GM12878 (cell line): ENCODE measurements at regions not wholly inside any gene's neighbourhood (a gene's known extent, or its start where the extent isn't known, plus 50 kb on each side); places are given as distances from the start of the nearest gene placed in this dataset.

Experiments
- ATAC-seq: fragments of 200-7000 bp; cut with Tn5 transposase; 3 replicates; pipeline ENCODE4 v1.9.1; 2020; ENCODE audit warnings: mild to moderate bottlenecking, moderate library complexity
- BruUV-seq: library from RNA; stranded (reverse); fragments of 400-500 nt; replicated peaks from 2 replicates; lab custom pipeline; 2021; lab: Mats Ljungman, UMichigan
- CTCF ChIA-PET: fragments of 300-600 bp; sonication (Branson Sonifier 250); formaldehyde crosslinking; extraction: SDS; loops from one replicate; lab custom pipeline; 2021; ENCODE audit warnings: inconsistent platforms; lab: Yijun Ruan, JAX
- POLR2A ChIA-PET: fragments of 350-600 bp; formaldehyde crosslinking; extraction: SDS; loops from one replicate; lab custom pipeline; 2021; ENCODE audit warnings: inconsistent platforms; lab: Charles Lee
- RAD21 ChIA-PET: fragments of 300-600 bp; sonication (Branson Sonifier 250); formaldehyde crosslinking; loops from one replicate; lab custom pipeline; 2023; ENCODE audit warnings: antibody characterized with exemption; ENCODE audit not compliant: unreplicated experiment; lab: Charles Lee
- SMC1A ChIA-PET: fragments of 300-600 bp; sonication (Branson Sonifier 250); formaldehyde crosslinking; loops from one replicate; lab custom pipeline; 2023; ENCODE audit not compliant: unreplicated experiment, uncharacterized antibody; lab: Charles Lee
- DNase-seq: peaks from one replicate; pipeline ENCODE4 v3.0.0-alpha.2; 2011; ENCODE audit warnings: low read depth, low spot score
- FAIRE-seq: peaks from 3 replicates; lab custom pipeline; 2011; peaks lifted over from hg19 to GRCh38; lab: Jason Lieb, UNC
- H2AFZ ChIP-seq: 2 replicates; pipeline ENCODE4 v1.6.0; 2011; ENCODE audit warnings: low read depth, low read length, control low read depth; ENCODE audit not compliant: control insufficient read depth
- H3K27ac ChIP-seq: 2 replicates; pipeline ENCODE4 v1.5.1; 2011; ENCODE audit warnings: control low read depth; ENCODE audit not compliant: control insufficient read depth, insufficient read depth
- H3K27me3 ChIP-seq, 2 experiments: replicated peaks in 1 of 2; 2 replicates each; pipeline versions ENCODE4 v1.6.0 to v1.6.1; 2011; ENCODE audit warnings: low read length in 1 of 2; ENCODE audit not compliant: control insufficient read depth in 2 of 2, insufficient read depth in 2 of 2
- H3K36me3 ChIP-seq, 2 experiments: 2 replicates each; pipeline ENCODE4 v1.5.1; 2011; ENCODE audit warnings: low read length in 1 of 2; ENCODE audit not compliant: control insufficient read depth in 2 of 2, insufficient read depth in 2 of 2
- H3K4me1 ChIP-seq: 2 replicates; pipeline ENCODE4 v1.6.1; 2011; ENCODE audit warnings: mild to moderate bottlenecking, low read length, moderate library complexity, mixed read lengths; ENCODE audit not compliant: control insufficient read depth, insufficient read depth
- H3K4me2 ChIP-seq: 2 replicates; pipeline ENCODE4 v1.6.0; 2011; ENCODE audit warnings: control low read depth; ENCODE audit not compliant: control insufficient read depth, insufficient read depth
- H3K4me3 ChIP-seq: fragments of 200-600 bp; sonication (generic); 2 replicates; pipeline ENCODE4 v1.5.1; 2016
- H3K79me2 ChIP-seq: 2 replicates; pipeline ENCODE4 v1.6.0; 2011; ENCODE audit warnings: low read length; ENCODE audit not compliant: control insufficient read depth, insufficient read depth
- H3K9ac ChIP-seq: 2 replicates; pipeline ENCODE4 v1.8.0; 2011; ENCODE audit warnings: low read length, control low read depth, mixed read lengths; ENCODE audit not compliant: control insufficient read depth, insufficient read depth
- H3K9me3 ChIP-seq: replicated peaks from 3 replicates; pipeline ENCODE4 v1.5.1; 2011; ENCODE audit warnings: mild to moderate bottlenecking, low read length; ENCODE audit not compliant: control insufficient read depth, insufficient read depth
- H4K20me1 ChIP-seq: 2 replicates; pipeline ENCODE4 v1.6.0; 2011; ENCODE audit not compliant: control insufficient read depth, insufficient read depth
- ASH2L ChIP-seq: fragments of 300-600, 200-600 bp; sonication (generic); IDR thresholded peaks from 2 replicates; pipeline ENCODE4 v1.6.1; 2017; ENCODE audit warnings: low read depth, mild to moderate bottlenecking, borderline replicate concordance
- BMI1 ChIP-seq: fragments of 450-650 bp; IDR thresholded peaks from 2 replicates; pipeline ENCODE4 v1.6.1; 2016; ENCODE audit warnings: mild to moderate bottlenecking, moderate library complexity, borderline replicate concordance
- CBX5 ChIP-seq: sonication (generic); IDR thresholded peaks from 2 replicates; pipeline ENCODE4 v1.6.1; 2016; ENCODE audit warnings: low read depth, moderate library complexity, mild to moderate bottlenecking, inconsistent platforms
- FOS ChIP-seq: IDR thresholded peaks from 3 replicates; pipeline ENCODE4 v1.6.1; 2011; ENCODE audit warnings: borderline replicate concordance; ENCODE audit not compliant: insufficient read length; ENCODE audit errors: extremely low read depth
- MYB ChIP-seq: fragments of 150-350 bp; IDR thresholded peaks from 2 replicates; pipeline ENCODE4 v1.6.1; 2014; ENCODE audit warnings: mild to moderate bottlenecking, low read depth, low read length, borderline replicate concordance
- NBN ChIP-seq: fragments of 450-650 bp; IDR thresholded peaks from 2 replicates; pipeline ENCODE4 v1.6.1; 2016
- NFXL1 ChIP-seq: fragments of 450-650 bp; IDR thresholded peaks from 2 replicates; pipeline ENCODE4 v1.6.1; 2017; ENCODE audit warnings: antibody characterized with exemption, mild to moderate bottlenecking, borderline replicate concordance
- PML ChIP-seq: IDR thresholded peaks from 2 replicates; pipeline ENCODE4 v1.6.1; 2012; ENCODE audit warnings: low read length, inconsistent platforms
- SREBF2 ChIP-seq: IDR thresholded peaks from 2 replicates; pipeline ENCODE4 v1.6.1; 2012; ENCODE audit warnings: mild to moderate bottlenecking, low read length
- ZNF24 ChIP-seq: fragments of 450-650 bp; IDR thresholded peaks from 2 replicates; pipeline ENCODE4 v1.6.1; 2017; ENCODE audit warnings: antibody characterized with exemption, mild to moderate bottlenecking
- WGBS: methylation state at CpG from one replicate; pipeline ENCODE4 v1.1.6; 2016; ENCODE audit warnings: low lambda C conversion rate; ENCODE audit not compliant: insufficient replicate concordance, insufficient coverage; ENCODE audit errors: missing lambda C conversion rate; 5-methylcytosine and 5-hydroxymethylcytosine counted together
- in situ Hi-C: fragments of 300-500 bp; cut with MboI; formaldehyde crosslinking; loops from 9 replicates; pipeline ENCODE4 v1.14.3; 2018; ENCODE audit warnings: mixed read lengths
- intact Hi-C: fragments of 100-400 bp; cut with micrococcal nuclease; formaldehyde crosslinking; loops from one replicate; pipeline ENCODE4 v1.14.2; 2022; ENCODE audit not compliant: unreplicated experiment
- TF ChIP-seq, protein P1 (sequence below): IDR thresholded peaks from 2 replicates; pipeline ENCODE4 v1.6.1; 2011; ENCODE audit warnings: borderline replicate concordance, low read depth, mild to moderate bottlenecking, moderate library complexity, mixed read lengths, low read length; ENCODE audit not compliant: insufficient read depth; ENCODE audit errors: extremely low read length
- TF ChIP-seq, protein P2 (sequence below): fragments of 450-650 bp; IDR thresholded peaks from 2 replicates; pipeline ENCODE4 v1.6.1; 2018; ENCODE audit warnings: borderline replicate concordance, mild to moderate bottlenecking; ENCODE audit not compliant: partially characterized antibody

DNA sequence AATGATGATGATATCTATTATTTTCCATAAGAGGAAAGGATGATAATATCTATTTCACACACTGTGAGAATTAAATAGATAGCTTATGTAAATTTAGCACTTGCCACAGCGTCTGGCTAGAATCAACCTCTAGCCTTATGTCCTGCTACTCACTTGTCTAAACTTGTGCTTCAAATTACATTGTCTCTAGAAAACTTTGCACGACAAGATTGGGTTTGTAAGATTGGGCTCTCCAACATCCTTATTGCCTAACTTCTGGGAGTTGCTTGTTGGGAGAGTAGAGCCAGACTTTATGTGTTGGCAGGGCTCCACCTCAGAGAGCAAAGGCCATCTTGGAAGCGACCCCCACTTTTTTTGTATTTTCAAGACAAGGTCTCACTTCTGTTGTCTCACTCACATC lies 50.0 kb upstream of the POGK start:
- BruUV-seq = no TSS peak
- no peaks in the 10 kb centered on the region for H3K4me1 ChIP-seq
- 24% methylated on average over 3 of the region's 3 CpGs for WGBS
- H3K79me2 ChIP-seq = no peaks in the 10 kb centered on the region
- DNase-seq = no peak
- no peak overlapping the region for H3K4me2 ChIP-seq
- intact Hi-C loops = no loop called here
- no peak overlapping the region for H3K4me3 ChIP-seq
- H3K27me3 ChIP-seq = no peaks in the 10 kb centered on the region
- ChIA-PET POLR2A (no interaction called here), RAD21 (no interaction called here), SMC1A (no interaction called here)
- H3K9ac ChIP-seq = no peak overlapping the region
- H3K27ac ChIP-seq = no peak overlapping the region
- H2AFZ ChIP-seq = no peak overlapping the region
- TF ChIP-seq NBN (no peak), CBX5 (no peak), BMI1 (no peak), PML (no peak), MYB (no peak), FOS (no peak), SREBF2 (no peak), ASH2L (no peak), ZNF24 (no peak), NFXL1 (no peak)
- TF ChIP-seq, protein P1, sequence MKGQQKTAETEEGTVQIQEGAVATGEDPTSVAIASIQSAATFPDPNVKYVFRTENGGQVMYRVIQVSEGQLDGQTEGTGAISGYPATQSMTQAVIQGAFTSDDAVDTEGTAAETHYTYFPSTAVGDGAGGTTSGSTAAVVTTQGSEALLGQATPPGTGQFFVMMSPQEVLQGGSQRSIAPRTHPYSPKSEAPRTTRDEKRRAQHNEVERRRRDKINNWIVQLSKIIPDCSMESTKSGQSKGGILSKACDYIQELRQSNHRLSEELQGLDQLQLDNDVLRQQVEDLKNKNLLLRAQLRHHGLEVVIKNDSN = no peak
- TF ChIP-seq, protein P2, sequence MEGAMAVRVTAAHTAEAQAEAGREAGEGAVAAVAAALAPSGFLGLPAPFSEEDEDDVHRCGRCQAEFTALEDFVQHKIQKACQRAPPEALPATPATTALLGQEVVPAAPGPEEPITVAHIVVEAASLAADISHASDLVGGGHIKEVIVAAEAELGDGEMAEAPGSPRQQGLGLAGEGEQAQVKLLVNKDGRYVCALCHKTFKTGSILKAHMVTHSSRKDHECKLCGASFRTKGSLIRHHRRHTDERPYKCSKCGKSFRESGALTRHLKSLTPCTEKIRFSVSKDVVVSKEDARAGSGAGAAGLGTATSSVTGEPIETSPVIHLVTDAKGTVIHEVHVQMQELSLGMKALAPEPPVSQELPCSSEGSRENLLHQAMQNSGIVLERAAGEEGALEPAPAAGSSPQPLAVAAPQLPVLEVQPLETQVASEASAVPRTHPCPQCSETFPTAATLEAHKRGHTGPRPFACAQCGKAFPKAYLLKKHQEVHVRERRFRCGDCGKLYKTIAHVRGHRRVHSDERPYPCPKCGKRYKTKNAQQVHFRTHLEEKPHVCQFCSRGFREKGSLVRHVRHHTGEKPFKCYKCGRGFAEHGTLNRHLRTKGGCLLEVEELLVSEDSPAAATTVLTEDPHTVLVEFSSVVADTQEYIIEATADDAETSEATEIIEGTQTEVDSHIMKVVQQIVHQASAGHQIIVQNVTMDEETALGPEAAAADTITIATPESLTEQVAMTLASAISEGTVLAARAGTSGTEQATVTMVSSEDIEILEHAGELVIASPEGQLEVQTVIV = no peak
- TF ChIP-seq, all 136 proteins: peak for 0
- Histone ChIP-seq H4K20me1 (no peaks in the 10 kb centered on the region), H3K36me3 (no peaks in the 10 kb centered on the region), H3K9me3 (no peaks in the 10 kb centered on the region)
- FAIRE-seq (no peak), ATAC-seq (no peak)
- in situ Hi-C loops = no loop called here
- CTCF ChIA-PET = no interaction called here
